HepG2 (cell line): ENCODE measurements at regions not wholly inside any gene's neighbourhood (a gene's known extent, or its start where the extent isn't known, plus 50 kb on each side); places are given as distances from the start of the nearest gene placed in this dataset.

Source experiments
- GMEB2 ChIP-seq: IDR thresholded peaks from 2 replicates; pipeline ENCODE4 v1.6.1; 2016; ENCODE audit warnings: missing biosample characterization, missing genetic modification reagents, low read depth
- IKZF1 ChIP-seq: fragments of 450-650 bp; IDR thresholded peaks from 2 replicates; pipeline ENCODE4 v1.7.1; 2016
- IRF9 ChIP-seq: sonication (generic); formaldehyde crosslinking; IDR thresholded peaks from 2 replicates; pipeline ENCODE4 v1.8.0; 2022; ENCODE audit warnings: missing genetic modification reagents, mild to moderate bottlenecking, borderline replicate concordance
- PLSCR1 ChIP-seq: sonication (generic); formaldehyde crosslinking; IDR thresholded peaks from 2 replicates; pipeline ENCODE4 v1.5.0; 2020; ENCODE audit warnings: missing genetic modification reagents, mild to moderate bottlenecking, borderline replicate concordance
- SIN3A ChIP-seq: IDR thresholded peaks from 2 replicates; pipeline ENCODE4 v1.6.1; 2011; ENCODE audit warnings: low read depth, mild to moderate bottlenecking, control low read depth, low read length, borderline replicate concordance
- ZBTB40 ChIP-seq, 2 experiments: fragments of 450-650 bp in 1 of 2; sonication (generic) in 1 of 2; formaldehyde crosslinking in 1 of 2; IDR thresholded peaks; 2 replicates each; pipeline versions ENCODE4 v1.6.1 to v1.8.0; 2016 to 2022; ENCODE audit warnings: antibody characterized with exemption in 1 of 2, mild to moderate bottlenecking in 1 of 2, missing genetic modification reagents in 1 of 2
- ZKSCAN8 ChIP-seq: IDR thresholded peaks from 2 replicates; pipeline ENCODE4 v1.6.1; 2016; ENCODE audit warnings: borderline replicate concordance, missing genetic modification reagents, missing compliant biosample characterization
- ZNF180 ChIP-seq: sonication (generic); formaldehyde crosslinking; IDR thresholded peaks from 2 replicates; pipeline ENCODE4 v1.4.0; 2020; ENCODE audit warnings: low read depth, missing genetic modification reagents, borderline replicate concordance
- ZNF761 ChIP-seq: sonication (generic); formaldehyde crosslinking; conservative IDR thresholded peaks from 2 replicates; pipeline ENCODE4 v1.4.0; 2020; ENCODE audit warnings: mild to moderate bottlenecking, missing genetic modification reagents
- ZNF780A ChIP-seq: sonication (generic); formaldehyde crosslinking; IDR thresholded peaks from 2 replicates; pipeline ENCODE4 v1.8.0; 2022; ENCODE audit warnings: mild to moderate bottlenecking, missing genetic modification reagents, moderate library complexity
- TF ChIP-seq, protein P1 (sequence below), 2 experiments: sonication (generic) in 1 of 2; formaldehyde crosslinking in 1 of 2; IDR thresholded peaks; 2 replicates each; pipeline versions ENCODE4 v1.4.0 to v1.6.1; 2016 to 2020; ENCODE audit warnings: borderline replicate concordance in 1 of 2, low read depth in 1 of 2, mild to moderate bottlenecking in 1 of 2, missing genetic modification reagents in 1 of 2

DNA sequence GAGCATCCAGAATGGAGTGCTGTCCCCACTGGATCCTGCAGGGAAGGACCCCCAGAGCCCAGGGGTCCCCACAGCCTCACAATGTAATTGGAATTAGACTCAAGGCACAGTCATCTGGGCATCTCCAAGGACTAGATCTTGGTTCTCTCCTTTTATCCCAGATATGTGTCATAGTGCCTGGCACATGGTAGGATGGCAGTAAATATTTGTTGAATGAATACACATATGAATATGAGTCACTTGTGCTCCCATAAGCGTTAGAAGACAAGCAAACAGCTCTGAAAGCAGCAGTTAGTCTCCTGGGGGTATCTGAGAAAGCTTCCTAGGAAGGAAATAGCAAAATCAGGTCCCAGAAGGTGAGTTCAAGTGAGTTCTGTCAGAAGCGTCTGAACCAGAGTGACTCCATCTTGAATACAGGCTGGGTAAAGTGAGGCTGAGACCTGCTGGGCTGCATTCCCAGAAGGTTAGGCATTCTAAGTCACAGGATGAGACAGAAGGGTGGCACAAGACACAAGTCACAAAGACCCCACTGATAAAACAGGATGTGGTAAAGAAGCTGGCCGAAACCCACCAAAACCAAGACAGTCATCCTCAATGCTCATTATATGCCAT, 234.1 kb upstream of the ID2 start (continued):
- TF ChIP-seq ZBTB40 (IDR thresholded peaks at IDR 0.05): no peak
- no peak for TF ChIP-seq ZBTB40 (CRISPR knock-in tag; IDR thresholded peaks at IDR 0.05)
- no peak for TF ChIP-seq GMEB2 (CRISPR knock-in tag)
- TF ChIP-seq ZNF761 (CRISPR knock-in tag): no peak
- no peak for TF ChIP-seq PLSCR1
- no peak for TF ChIP-seq IRF9 (CRISPR knock-in tag)
- TF ChIP-seq ZNF780A (CRISPR knock-in tag): no peak
- no peak for TF ChIP-seq ZKSCAN8 (CRISPR knock-in tag)
- no peak for TF ChIP-seq IKZF1
- TF ChIP-seq, protein P1, sequence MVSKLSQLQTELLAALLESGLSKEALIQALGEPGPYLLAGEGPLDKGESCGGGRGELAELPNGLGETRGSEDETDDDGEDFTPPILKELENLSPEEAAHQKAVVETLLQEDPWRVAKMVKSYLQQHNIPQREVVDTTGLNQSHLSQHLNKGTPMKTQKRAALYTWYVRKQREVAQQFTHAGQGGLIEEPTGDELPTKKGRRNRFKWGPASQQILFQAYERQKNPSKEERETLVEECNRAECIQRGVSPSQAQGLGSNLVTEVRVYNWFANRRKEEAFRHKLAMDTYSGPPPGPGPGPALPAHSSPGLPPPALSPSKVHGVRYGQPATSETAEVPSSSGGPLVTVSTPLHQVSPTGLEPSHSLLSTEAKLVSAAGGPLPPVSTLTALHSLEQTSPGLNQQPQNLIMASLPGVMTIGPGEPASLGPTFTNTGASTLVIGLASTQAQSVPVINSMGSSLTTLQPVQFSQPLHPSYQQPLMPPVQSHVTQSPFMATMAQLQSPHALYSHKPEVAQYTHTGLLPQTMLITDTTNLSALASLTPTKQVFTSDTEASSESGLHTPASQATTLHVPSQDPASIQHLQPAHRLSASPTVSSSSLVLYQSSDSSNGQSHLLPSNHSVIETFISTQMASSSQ (IDR thresholded peaks at IDR 0.05; ENCODE audit: low read depth): no peak
- TF ChIP-seq, protein P1 (CRISPR knock-in tag; IDR thresholded peaks at IDR 0.05; ENCODE audit: borderline replicate concordance): no peak
- TF ChIP-seq SIN3A: no peak
- no peak for TF ChIP-seq ZNF180 (CRISPR knock-in tag)
